DMS153 (cell line): ENCODE measurements at regions not wholly inside any gene's neighbourhood (a gene's known extent, or its start where the extent isn't known, plus 50 kb on each side); places are given as distances from the start of the nearest gene placed in this dataset.
"Not testable (repeated sequence)": the region's sequence is repeated elsewhere in the genome, so short reads cannot be mapped to it uniquely, and the experiment has no call there.

Experiments used
- DNase-seq: peaks from one replicate; lab custom pipeline; 2025; lab: John Stamatoyannopoulos, UW

GRCh38 chr4:104129243-104129642 lies 365.5 kb downstream of the CXXC4 start:
- DNase-seq = no peak

- DNase-seq = no peak
Measured at GRCh38 chr4:104128850-104129213, 365.9 kb downstream of the CXXC4 start.

- peak; percentile 6 for DNase-seq
Measured at GRCh38 chr4:104128031-104128849, 366.5 kb downstream of the CXXC4 start.

GRCh38 chr4:104123021-104123420 lies 371.7 kb downstream of the CXXC4 start:
- DNase-seq = no peak

- DNase-seq = no peak
Measured at GRCh38 chr4:104117776-104118175, 376.9 kb downstream of the CXXC4 start.

- DNase-seq = no peak
Measured at GRCh38 chr4:104113850-104114249, 380.8 kb downstream of the CXXC4 start.

GRCh38 chr4:104099141-104099540 lies 379.4 kb upstream of the TACR3 start:
- no peak for DNase-seq

GRCh38 chr4:104093247-104093646 lies 373.5 kb upstream of the TACR3 start:
- no peak for DNase-seq

- no peak for DNase-seq
Measured at GRCh38 chr4:104073229-104073628, 353.4 kb upstream of the TACR3 start.

GRCh38 chr4:104066533-104066932 lies 346.7 kb upstream of the TACR3 start:
- no peak for DNase-seq

- DNase-seq = peak; percentile 61
Measured at GRCh38 chr4:104064646-104065577, 345.1 kb upstream of the TACR3 start.

GRCh38 chr4:104063341-104063740 lies 343.6 kb upstream of the TACR3 start:
- DNase-seq = no peak

- no peak for DNase-seq
Measured at GRCh38 chr4:104044369-104044768, 324.6 kb upstream of the TACR3 start.

- no peak for DNase-seq
Measured at GRCh38 chr4:104032896-104033295, 313.1 kb upstream of the TACR3 start.

GRCh38 chr4:104025251-104025650 lies 305.5 kb upstream of the TACR3 start:
- DNase-seq = no peak

- DNase-seq = no peak
Measured at GRCh38 chr4:104022831-104023230, 303.0 kb upstream of the TACR3 start.

GRCh38 chr4:104022226-104022625 lies 302.4 kb upstream of the TACR3 start:
- no peak for DNase-seq

GRCh38 chr4:104020641-104021040 lies 300.9 kb upstream of the TACR3 start:
- no peak for DNase-seq

- no peak for DNase-seq
Measured at GRCh38 chr4:104017213-104017612, 297.4 kb upstream of the TACR3 start.

GRCh38 chr4:104015680-104016079 lies 295.9 kb upstream of the TACR3 start:
- DNase-seq = peak; percentile 34

- no peak for DNase-seq
Measured at GRCh38 chr4:104010722-104011121, 290.9 kb upstream of the TACR3 start.

GRCh38 chr4:104002318-104002717 lies 282.5 kb upstream of the TACR3 start:
- not testable (repeated sequence) for DNase-seq

- DNase-seq = no peak
Measured at GRCh38 chr4:103998756-103999155, 279.0 kb upstream of the TACR3 start.
